GM19025 (cell line): ENCODE measurements at regions not wholly inside any gene's neighbourhood (a gene's known extent, or its start where the extent isn't known, plus 50 kb on each side); places are given as distances from the start of the nearest gene placed in this dataset.
"Not testable (repeated sequence)": the region's sequence is repeated elsewhere in the genome, so short reads cannot be mapped to it uniquely, and the experiment has no call there.

Source experiments
- ATAC-seq: cut with Tn5 transposase; IDR thresholded peaks from one replicate; pipeline ENCODE4 v1.9.1; 2021; ENCODE audit warnings: mild to moderate bottlenecking, low read depth, moderate library complexity; ENCODE audit not compliant: unreplicated experiment

DNA sequence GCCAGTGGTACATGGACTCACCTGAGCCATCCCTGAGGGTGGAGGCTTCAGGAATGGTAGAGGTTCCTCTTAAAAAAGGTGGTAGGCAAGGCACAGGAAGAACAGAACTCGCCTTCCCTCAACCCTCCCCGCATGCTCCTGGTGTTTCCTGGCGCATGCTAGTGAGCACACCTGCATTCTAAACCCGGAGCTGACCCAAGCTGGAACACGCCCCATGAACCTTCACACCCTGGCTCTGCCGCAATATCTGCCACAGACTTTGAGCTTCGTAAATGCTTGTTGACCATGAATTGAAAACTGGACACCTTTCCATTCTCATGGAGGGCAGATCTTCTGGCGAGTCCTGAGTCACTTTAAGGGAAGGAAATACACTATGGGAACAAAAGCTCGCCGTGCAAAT lies 601.3 kb upstream of the RAB6C start:
- no peak for ATAC-seq

DNA sequence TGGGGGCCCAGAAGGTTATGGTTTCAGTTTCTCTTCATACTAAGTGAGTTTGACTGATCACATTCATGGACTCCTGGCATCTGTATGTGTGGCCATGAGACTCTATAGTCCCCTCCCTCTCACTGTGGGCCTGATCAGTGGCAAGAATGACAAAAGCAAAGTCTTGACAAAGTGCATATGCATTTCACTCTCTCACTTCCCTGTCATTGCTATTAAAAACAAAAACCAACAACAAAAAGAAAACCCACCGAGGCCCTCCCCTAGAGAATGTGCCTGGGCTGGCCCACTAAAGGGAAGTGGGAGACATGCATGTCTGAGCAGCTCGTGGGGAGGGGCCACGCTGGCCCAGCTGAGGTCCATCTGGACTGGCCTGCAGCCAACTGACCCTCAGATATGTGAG lies 600.1 kb upstream of the RAB6C start:
- no peak for ATAC-seq

- no peak for ATAC-seq
Measured at GRCh38 chr2:129381789-129382188, 597.7 kb upstream of the RAB6C start.

- no peak for ATAC-seq
Measured at GRCh38 chr2:129388870-129389269, 590.6 kb upstream of the RAB6C start.

GRCh38 chr2:129393816-129394215 lies 585.6 kb upstream of the RAB6C start:
- no peak for ATAC-seq

DNA sequence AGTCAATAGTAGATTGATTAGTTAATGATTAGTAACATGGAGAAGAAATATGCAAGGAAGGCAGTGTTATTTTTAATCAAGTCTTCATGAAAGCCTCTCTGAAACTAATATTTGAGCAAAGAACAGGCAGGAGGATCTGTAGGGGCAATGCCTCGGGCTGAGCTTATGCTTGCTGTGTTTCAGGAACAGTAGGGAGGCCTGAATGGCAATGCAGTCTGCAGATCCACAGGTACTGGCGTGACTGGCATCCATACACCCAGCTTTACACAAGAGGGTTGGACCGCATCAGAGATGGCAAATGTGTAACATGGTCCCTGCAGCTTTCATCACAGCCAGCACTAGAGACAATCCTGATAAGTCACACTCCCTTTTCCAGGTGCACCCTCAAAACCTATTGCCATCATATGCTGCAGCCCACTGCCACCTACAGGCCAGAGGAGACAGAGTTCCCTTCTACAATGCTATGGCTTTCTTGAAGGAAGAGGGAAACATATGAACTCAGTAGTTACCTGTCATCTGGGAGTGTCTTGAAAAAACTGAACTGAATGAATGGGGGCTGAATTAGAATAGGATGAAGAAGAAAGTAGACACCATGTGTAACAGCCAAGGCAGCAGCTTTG lies 582.4 kb upstream of the RAB6C start:
- no peak for ATAC-seq

GRCh38 chr2:129400826-129401225 lies 578.6 kb upstream of the RAB6C start:
- no peak for ATAC-seq

DNA sequence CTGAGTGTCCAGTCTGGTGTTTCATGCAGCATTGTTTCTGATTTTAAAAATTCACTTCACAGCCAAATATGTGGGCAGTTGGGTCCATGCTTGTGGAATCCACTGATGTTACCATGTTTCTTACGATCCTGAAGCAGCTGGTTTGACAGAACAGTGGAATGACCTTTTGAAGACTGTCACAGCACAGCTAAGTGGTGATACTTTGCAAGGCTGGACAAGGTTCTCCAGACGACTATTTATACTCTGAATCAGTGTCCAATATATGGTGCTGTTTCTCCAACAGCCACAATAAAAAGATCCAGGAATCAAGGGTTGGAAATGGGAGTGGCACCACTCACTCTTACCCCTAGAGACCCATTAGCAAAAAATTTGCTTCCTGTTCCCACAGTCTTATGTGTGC lies 577.4 kb upstream of the RAB6C start:
- ATAC-seq, result no peak

GRCh38 chr2:129404000-129404685 lies 575.3 kb upstream of the RAB6C start:
- ATAC-seq, result no peak

- no peak for ATAC-seq
Measured at GRCh38 chr2:129408570-129408969, 570.9 kb upstream of the RAB6C start.

DNA sequence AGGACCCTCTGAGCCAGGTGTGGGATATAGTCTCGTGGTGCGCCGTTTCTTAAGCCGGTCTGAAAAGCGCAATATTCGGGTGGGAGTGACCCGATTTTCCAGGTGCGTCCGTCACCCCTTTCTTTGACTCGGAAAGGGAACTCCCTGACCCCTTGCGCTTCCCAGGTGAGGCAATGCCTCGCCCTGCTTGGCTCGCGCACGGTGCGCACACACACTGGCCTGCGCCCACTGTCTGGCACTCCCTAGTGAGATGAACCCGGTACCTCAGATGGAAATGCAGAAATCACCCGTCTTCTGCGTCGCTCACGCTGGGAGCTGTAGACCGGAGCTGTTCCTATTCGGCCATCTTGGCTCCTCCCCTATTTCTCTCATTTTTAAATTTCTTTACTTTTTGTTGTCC lies 562.4 kb upstream of the RAB6C start:
- ATAC-seq, result not testable (repeated sequence)

- no peak for ATAC-seq
Measured at GRCh38 chr2:129422028-129422427, 557.4 kb upstream of the RAB6C start.

DNA sequence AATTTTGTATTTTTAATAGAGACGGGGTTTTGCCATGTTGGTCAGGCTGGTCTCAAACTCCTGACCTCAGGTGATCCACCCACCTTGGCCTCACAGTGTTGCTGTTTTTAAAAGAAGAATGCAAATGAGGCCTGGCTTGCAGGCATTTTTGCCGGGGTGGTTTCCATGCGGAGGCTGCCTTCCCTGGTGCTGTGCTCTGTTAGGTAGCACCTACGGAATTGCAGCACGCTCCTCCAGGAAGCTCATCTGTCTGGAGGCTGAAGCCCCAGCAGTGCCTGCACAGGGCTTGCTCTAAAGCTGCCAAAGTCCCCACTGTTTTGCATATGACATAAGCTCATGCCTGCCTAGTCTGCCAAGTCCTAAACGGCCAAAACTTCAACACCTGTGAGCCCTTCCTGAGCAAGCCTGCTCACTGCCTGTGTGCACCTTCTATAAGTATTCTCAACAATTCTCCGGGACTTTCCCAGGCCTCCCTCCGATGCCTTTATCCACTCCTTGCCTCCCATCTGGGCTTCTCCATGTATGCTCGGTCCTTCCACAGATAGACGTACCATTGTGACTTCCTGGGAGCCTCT lies 551.3 kb upstream of the RAB6C start:
- no peak for ATAC-seq

DNA sequence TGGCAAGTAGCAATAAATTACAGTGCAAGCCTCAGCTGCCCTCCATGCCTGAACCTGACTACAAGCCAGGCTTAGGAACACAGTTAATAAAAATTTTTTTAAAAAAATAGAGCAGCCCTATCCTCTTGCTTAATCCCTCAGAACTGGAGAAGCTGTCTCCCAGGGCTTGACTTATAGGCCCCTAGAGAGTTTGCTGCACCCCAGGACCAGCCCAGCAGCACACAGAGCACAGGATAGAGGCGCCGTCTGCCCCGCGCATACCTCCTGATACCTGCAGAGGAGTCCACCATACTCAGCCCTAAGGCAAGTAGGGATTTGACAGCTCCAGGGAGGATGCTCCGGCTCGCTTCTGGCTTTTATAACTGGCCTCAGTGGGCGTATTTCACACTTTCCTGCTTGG lies 548.6 kb upstream of the RAB6C start:
- ATAC-seq, result no peak

DNA sequence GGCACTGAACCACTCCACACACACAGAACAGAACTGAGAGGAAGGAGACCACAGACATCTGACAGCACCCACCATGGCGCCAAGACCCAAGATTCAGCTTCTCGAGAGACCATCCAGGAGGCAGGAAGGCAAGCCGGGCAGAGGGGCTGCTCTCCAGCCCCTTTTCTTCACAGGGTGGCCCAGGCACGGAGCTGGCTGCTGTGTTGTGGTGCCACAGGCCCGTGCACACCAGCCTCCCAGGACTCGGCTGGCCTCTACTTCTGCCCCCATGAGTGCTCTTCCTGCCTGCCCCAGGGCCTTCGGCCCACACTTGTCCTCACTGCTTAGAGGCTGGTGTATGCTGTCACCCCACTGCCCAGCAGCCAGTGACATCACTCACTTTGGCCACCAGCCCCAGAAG lies 547.6 kb upstream of the RAB6C start:
- ATAC-seq, result no peak

DNA sequence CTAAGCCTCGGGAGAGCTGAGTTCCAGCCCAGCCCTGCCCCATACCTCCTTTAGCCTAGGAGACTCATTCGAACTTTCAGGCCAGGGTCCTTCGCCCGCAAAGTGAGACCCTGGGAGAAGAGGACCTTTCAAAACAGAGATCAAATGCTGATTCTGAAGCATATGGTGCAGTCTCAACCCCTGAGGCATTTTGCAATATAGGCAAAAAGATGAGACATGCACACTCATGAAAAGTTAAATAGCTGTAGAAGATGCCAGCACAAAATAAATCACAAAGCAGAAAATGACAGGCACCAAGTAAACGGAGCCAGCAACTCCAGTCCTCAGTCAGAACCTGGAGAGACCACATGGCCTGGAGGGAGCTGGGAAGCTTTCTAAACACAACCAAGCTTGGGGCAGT lies 542.7 kb upstream of the RAB6C start:
- no peak for ATAC-seq

DNA sequence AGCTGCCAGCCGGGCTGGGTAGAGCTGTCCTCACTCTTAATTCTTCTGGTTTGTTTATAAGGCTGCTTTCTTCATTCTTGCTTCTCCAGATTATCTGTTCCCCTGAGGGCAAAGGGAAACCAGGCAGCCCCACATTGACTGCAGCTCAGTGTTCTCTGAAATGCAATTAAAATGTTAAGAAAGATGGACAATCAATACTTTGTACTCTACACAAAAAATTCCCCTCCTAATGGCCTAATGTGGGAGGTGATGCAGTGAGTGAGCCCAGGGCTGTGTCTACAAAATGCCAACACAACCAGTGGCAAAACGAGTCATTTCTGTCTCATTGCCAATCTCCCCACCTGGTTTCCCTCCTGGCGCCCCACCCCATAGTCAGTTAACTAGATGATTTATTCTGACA lies 541.7 kb upstream of the RAB6C start:
- no peak for ATAC-seq

DNA sequence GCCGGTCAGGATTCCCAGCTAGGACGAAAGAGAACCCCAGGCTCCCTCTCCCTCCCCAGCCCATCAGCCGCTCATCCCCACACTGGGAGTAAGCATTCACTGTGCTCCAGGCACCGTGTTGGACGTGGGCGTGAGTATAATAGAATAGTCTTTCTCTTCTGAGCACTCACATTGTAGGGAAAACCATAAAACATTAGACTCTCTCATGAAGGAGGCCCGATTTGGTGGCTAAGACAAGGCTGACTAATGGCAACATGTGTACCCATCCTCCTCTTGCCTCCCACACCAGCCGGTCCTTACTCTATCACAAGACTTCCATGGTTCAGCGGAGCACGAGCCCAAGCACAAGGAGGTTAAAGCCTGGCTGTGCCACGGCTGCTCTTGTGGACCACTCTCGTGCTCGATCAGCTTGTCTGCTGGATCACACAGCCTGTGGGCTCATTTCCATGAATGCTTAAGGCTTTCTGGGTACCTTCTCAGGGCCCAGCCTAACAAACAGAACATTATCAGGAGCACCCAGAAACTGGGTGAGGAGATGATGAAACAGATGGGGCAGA lies 540.9 kb upstream of the RAB6C start:
- ATAC-seq, result no peak

GRCh38 chr2:129439406-129440302 lies 539.8 kb upstream of the RAB6C start:
- ATAC-seq, result no peak

GRCh38 chr2:129441610-129442009 lies 537.9 kb upstream of the RAB6C start:
- no peak for ATAC-seq
